Retinal pigment epithelial cell (primary cell): ENCODE measurements at regions not wholly inside any gene's neighbourhood (a gene's known extent, or its start where the extent isn't known, plus 50 kb on each side); places are given as distances from the start of the nearest gene placed in this dataset.

ENCODE experiments used
- DNase-seq: peaks from one replicate; pipeline ENCODE4 v3.0.0-alpha.2; 2010; ENCODE audit warnings: low read depth
- H3K4me3 ChIP-seq: 2 replicates; pipeline ENCODE4 v1.5.1; 2011; ENCODE audit warnings: mild to moderate bottlenecking, low read length, control low read depth, moderate library complexity
- CTCF ChIP-seq: conservative IDR thresholded peaks from 2 replicates; pipeline ENCODE4 v1.5.1; 2011; ENCODE audit warnings: low read depth, low read length, control low read depth, inconsistent platforms

GRCh38 chr5:68648944-68649857, 433.6 kb downstream of the PIK3R1 start:
- H3K4me3 ChIP-seq, result no peak overlapping the region
- no peak for DNase-seq
- TF ChIP-seq CTCF, result no peak

DNA sequence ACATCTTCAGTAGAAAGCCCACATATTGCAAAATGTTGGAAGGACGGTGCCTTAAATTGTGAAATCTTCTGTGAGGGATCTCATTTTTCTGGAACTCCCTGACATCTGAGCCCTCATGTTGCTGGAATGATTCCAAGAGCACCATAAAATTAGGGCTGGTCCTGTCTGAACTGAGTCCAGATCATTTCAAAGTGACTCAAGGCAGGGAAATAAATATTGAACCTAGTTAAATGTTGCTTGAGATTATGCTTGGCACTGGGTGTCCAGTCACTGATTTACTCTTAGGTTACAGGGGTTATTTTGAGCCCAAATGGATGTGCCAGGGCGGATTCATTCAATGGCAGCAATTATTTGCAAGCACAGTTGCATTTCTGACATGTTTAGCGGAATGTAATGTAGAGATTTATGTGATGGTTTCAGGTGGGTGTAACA, 437.0 kb downstream of the PIK3R1 start:
- no peak for DNase-seq
- TF ChIP-seq CTCF, result no peak
- H3K4me3 ChIP-seq, result no peak overlapping the region

- TF ChIP-seq CTCF, result no peak
Measured at GRCh38 chr5:68653471-68653870, 437.9 kb downstream of the PIK3R1 start.

DNA sequence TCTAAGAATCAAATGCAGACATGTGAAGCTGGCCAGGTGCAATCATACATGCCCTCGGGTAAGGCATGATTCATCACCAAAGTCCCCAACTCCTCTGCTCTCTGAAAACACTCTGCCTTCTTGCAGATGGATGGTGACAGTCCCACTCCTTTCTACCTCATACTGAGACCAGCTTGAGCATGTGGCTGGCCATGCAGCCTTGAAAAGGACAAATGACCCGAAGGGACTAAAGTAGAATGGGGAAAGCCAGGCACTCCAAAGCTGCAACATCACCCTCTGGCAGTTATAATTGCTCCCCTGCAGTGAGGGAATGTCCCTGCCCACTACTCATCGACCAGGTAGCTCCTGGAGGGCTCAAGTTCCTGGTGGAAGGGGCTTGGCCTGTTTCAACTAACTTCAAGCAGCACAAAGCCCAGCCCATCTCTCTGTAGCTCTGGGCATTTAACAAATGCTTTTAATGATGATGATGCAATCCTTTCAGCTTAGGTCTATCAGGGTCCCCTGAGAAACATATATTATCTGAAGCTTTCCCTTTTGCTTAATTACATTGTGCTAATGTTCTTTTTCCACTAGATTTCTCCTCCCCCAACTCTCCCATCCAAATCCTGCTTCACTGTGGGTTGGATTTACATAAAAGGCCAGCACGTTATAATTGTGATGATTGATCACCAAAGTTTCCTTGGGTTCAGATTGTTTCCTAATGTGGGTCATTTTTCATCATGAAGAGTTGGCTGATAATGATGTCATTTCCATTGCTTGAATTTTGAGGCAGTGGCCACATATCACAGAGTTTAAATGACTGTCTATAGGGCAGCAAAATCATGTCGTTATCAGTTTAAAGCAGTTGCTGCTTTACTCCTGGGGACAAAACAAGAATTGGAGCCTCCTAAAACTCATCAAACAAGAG, 436.5 kb upstream of the SLC30A5 start:
- no peak for DNase-seq
- TF ChIP-seq CTCF, result no peak
- H3K4me3 ChIP-seq, result no peak overlapping the region

More at GRCh38 chr5:68653471-68653870, 437.9 kb downstream of the PIK3R1 start:
- DNase-seq, result no peak
- no peak overlapping the region for H3K4me3 ChIP-seq

DNA sequence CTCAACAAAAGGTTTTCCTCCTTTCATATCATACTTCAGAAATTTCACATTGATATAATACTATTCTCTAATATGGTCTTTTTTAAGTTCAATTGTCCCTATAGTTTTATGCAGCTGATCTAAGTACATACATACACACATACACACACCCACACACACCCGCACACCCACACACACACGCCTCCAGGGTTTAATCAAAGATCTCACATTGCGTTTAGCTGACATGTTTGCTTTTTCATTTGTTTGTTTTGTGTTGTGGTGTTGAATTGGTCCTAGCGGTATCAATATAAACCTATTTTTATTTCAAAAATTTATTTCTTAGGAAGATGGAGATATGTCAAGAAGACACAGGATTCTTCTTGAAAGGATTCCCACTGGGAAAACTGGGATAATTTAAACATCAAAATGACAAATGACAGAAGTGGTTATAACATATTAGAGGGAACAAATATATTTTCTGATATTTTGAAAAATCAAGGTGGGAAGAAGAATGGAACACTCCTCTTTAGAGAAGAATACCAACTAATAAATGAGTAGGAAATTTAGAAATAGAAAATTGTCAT, 434.9 kb upstream of the SLC30A5 start:
- TF ChIP-seq CTCF, result no peak
- no peak overlapping the region for H3K4me3 ChIP-seq
- DNase-seq, result no peak

DNA sequence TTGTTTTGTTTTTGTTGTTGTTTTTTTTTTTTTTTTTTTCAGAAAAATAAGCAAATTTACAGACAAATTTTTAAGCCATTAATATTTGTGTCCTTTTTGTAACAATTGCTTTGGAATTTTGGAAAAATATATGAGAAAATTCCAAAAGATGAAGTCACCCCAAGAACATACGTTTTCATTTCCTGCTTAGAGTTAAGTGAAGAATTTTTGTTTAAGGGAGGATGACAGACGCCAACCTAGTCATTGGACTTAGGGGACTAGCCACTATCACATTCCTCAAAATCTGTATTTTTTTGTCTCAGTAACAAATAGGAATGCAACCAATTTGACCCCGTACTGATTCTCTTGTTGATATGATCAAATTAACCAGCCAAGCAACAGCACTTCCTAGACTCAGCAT, 433.9 kb upstream of the SLC30A5 start:
- no peak for TF ChIP-seq CTCF
- DNase-seq, result no peak
- no peak overlapping the region for H3K4me3 ChIP-seq
